Stimulated activated naive B cell treated with anti-CD40 and anti-IgM and Interleukin-4, amounts not matched to agents 10 μg/mL and 1 μg/mL and 100 μg/mL, for 72 hours (primary cell): ENCODE measurements at regions not wholly inside any gene's neighbourhood (a gene's known extent, or its start where the extent isn't known, plus 50 kb on each side); places are given as distances from the start of the nearest gene placed in this dataset.

ENCODE experiments used
- ATAC-seq, 2 donors: fragments of 150-1000 bp; cut with Tn5 transposase; replicated peaks; 2 replicates each; pipeline ENCODE4 v1.10.0; 2021; ENCODE audit warnings: moderate library complexity in 1 of 2
- DNase-seq: peaks from one replicate; pipeline ENCODE4 v3.0.0; 2021
- H3K27ac Mint-ChIP-seq: one replicate; pipeline ENCODE4 v1.8.0; 2022; ENCODE audit warnings: mild to moderate bottlenecking, mixed read lengths
- H3K27me3 Mint-ChIP-seq, 2 donors: one replicate each; pipeline ENCODE4 v1.8.0; 2022; ENCODE audit warnings: mixed read lengths in 2 of 2
- H3K36me3 Mint-ChIP-seq, 2 donors: one replicate each; pipeline ENCODE4 v1.8.0; 2022; ENCODE audit warnings: mixed read lengths in 2 of 2, mild to moderate bottlenecking in 1 of 2
- H3K4me1 Mint-ChIP-seq, 2 donors: one replicate each; pipeline ENCODE4 v1.8.0; 2022; ENCODE audit warnings: mixed read lengths in 2 of 2, mild to moderate bottlenecking in 1 of 2
- H3K4me3 Mint-ChIP-seq, 2 donors: one replicate each; pipeline ENCODE4 v1.8.0; 2022; ENCODE audit warnings: mild to moderate bottlenecking in 2 of 2, mixed read lengths in 2 of 2, moderate library complexity in 1 of 2
- H3K9me3 Mint-ChIP-seq, 2 donors: one replicate each; pipeline ENCODE4 v1.8.0; 2022; ENCODE audit warnings: mixed read lengths in 2 of 2, mild to moderate bottlenecking in 1 of 2

DNA sequence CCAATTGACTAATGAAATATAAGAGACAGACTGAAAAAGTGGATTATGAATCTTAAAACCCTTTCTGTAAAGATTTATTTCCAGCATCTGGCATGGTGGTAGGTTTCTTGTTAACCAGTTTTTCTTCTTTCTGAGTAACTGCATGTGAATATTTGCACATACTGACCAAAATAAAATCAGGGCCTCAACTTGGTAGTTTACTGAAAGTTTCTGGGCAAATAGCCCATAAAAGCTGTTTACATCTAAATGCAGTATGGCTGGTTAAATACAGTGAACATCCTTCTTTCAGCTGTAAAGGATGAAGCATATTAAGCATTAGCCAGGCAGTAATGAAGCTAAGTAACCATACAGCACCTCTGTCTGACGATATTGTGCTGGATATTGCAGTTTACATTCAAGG, 83.6 kb upstream of the EYS start:
- no peak overlapping the region for H3K27ac Mint-ChIP-seq
- no peak overlapping the region for H3K4me3 Mint-ChIP-seq
- H3K4me1 Mint-ChIP-seq: no peaks in the 10 kb centered on the region
- H3K9me3 Mint-ChIP-seq: peaks cover 3 to 6% of the 10 kb centered on the region in 2 donors
- ATAC-seq (no peak), DNase-seq (no peak)
- no peaks in the 10 kb centered on the region for H3K27me3 Mint-ChIP-seq
- no peaks in the 10 kb centered on the region for H3K36me3 Mint-ChIP-seq

DNA sequence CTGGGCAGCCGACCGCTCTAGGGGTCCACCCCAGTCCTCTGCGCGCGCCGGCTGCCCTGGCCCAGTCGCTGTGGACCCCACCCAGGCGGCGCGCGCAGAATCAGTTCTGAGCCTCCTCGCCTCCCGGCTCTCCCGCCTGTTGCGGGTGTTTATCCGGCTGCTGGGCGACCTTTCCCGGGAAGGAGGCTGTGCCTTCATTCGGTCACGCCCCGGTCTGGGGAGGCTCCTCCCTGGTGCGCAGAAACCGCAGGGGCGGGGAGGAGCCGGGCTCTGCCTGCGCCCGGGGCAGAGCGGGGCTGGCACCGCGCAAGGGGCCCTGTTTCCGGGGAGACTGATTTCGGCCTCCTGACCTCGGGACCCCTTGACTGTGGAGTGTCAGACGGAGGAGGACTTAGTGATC, 80.8 kb upstream of the EYS start:
- H3K4me1 Mint-ChIP-seq: no peaks in the 10 kb centered on the region
- H3K27ac Mint-ChIP-seq: no peak overlapping the region
- H3K36me3 Mint-ChIP-seq: no peaks in the 10 kb centered on the region
- DNase-seq (no peak), ATAC-seq (no peak)
- H3K27me3 Mint-ChIP-seq: no peaks in the 10 kb centered on the region
- H3K9me3 Mint-ChIP-seq: peaks cover 2 to 8% of the 10 kb centered on the region in 2 donors
- H3K4me3 Mint-ChIP-seq: no peak overlapping the region

DNA sequence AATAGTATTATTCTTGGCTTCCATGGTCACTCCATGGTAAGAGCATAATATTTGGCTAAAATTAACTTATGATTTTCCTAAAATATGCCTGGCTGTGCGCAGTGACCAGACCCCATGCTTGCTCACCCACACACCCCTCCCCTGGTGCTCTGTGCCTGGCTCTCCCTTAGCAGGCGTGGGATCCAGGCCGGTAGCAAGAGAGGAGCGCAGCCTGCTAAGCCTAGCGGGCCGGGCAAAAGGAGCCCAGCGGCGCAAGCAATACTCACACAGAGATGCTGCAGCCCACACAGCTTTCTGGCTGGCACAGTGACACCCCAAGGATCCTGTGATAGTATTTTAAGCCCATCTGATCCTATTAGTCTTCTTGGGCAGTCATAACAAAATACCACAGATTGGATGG, 79.8 kb upstream of the EYS start:
- Mint-ChIP-seq H3K27me3 (no peaks in the 10 kb centered on the region), H3K4me1 (no peaks in the 10 kb centered on the region), H3K4me3 (no peak overlapping the region), H3K36me3 (no peaks in the 10 kb centered on the region), H3K9me3 (peaks cover 2 to 11% of the 10 kb centered on the region in 2 donors), H3K27ac (no peak overlapping the region)
- DNase-seq (no peak), ATAC-seq (no peak)

DNA sequence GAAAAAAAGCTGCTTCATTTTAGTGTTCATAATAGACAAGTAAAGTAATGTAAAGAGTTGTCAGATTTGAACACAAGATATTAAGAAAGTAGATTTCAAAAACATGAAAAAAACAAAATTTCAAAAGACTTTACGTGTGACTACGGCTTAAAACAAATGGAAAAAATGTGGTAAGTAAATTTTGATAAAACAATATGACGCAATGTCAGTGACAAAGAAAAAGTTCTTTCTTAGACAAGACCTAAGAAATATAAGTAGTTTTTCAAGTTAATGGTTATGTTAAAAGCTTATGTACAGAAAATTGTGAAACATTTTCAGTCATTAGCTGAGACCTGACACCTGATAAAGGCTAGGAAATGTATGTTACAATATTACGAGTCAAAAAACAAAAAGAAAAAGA, 73.7 kb upstream of the EYS start:
- no peaks in the 10 kb centered on the region for H3K4me1 Mint-ChIP-seq
- H3K36me3 Mint-ChIP-seq: no peaks in the 10 kb centered on the region
- no peak for ATAC-seq

DNA sequence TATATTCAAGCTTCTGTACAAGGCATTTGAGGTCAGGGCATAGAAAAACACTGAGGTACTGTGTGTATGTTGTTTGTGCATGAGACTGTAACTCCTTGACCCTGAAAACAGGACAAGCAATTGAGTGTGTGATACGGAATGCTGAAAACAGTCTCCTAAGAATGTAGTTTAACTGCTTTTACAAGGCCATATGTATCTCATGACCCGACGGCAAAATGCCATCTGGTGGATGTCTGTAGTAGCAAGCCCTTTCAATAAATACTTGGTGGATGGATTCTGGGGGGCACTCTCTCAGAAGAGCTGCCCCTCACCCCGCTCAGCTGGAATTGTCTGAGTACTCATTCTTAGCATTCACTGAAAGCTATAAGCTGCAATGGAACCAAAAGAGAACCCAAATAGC, 69.3 kb upstream of the EYS start:
- peaks cover 4 to 20% of the 10 kb centered on the region in 2 donors for H3K9me3 Mint-ChIP-seq
- H3K27me3 Mint-ChIP-seq: no peaks in the 10 kb centered on the region
- DNase-seq: no peak
- no peaks in the 10 kb centered on the region for H3K4me1 Mint-ChIP-seq
- H3K36me3 Mint-ChIP-seq: no peaks in the 10 kb centered on the region
- no peak overlapping the region for H3K27ac Mint-ChIP-seq
- ATAC-seq: no peak
- no peak overlapping the region for H3K4me3 Mint-ChIP-seq

More for the DNA sequence above, 73.7 kb upstream of the EYS start:
- DNase-seq: no peak
- Mint-ChIP-seq H3K27ac (no peak overlapping the region), H3K27me3 (no peaks in the 10 kb centered on the region), H3K4me3 (no peak overlapping the region), H3K9me3 (peaks cover 8 to 11% of the 10 kb centered on the region in 2 donors)

DNA sequence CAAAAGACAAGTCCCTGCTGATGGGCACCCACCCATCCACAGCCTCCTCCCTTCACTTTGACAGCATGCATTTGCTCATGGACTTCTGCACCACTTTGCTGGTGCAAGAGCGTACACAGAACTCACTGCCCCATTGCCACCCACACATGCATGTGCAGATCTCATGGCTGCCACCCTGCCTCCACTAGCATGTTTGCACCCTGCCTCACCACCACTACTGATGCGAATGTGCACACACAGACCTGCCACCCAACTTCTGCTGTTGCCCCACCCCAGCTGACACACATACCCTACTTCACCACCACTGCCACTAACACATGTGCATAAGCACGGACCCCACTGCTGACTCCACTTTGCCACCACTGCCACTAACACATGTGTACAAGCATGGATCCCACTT, 64.9 kb upstream of the EYS start:
- H3K27me3 Mint-ChIP-seq: no peaks in the 10 kb centered on the region
- peaks cover 4 to 16% of the 10 kb centered on the region in 2 donors for H3K9me3 Mint-ChIP-seq
- H3K27ac Mint-ChIP-seq: no peak overlapping the region
- H3K4me1 Mint-ChIP-seq: no peaks in the 10 kb centered on the region
- DNase-seq (no peak), ATAC-seq (no peak)
- no peaks in the 10 kb centered on the region for H3K36me3 Mint-ChIP-seq
- H3K4me3 Mint-ChIP-seq: no peak overlapping the region

DNA sequence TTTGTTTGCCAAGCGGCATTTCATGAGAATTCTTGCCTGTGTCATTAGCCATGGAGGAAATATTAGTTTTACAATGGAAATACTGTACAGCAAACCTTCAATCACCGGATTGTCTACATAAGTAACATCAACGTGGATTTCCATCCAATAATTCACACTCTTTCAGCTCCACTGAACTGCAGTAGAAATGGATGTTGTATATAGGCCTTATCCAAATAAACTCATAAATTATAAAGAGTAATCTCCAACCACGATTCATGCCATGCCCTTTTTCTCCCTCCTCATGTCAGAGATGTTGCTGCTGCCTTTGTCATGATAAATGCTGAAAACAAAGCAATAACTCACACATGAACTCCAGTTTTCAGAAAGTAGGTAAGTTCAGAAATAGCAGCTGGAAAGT, 54.9 kb upstream of the EYS start:
- H3K4me1 Mint-ChIP-seq: no peaks in the 10 kb centered on the region
- peaks cover 0 to 9% of the 10 kb centered on the region in 2 donors for H3K9me3 Mint-ChIP-seq
- H3K36me3 Mint-ChIP-seq: no peaks in the 10 kb centered on the region
- ATAC-seq: no peak
- no peak overlapping the region for H3K4me3 Mint-ChIP-seq
- DNase-seq: no peak
- no peak overlapping the region for H3K27ac Mint-ChIP-seq
- no peaks in the 10 kb centered on the region for H3K27me3 Mint-ChIP-seq

DNA sequence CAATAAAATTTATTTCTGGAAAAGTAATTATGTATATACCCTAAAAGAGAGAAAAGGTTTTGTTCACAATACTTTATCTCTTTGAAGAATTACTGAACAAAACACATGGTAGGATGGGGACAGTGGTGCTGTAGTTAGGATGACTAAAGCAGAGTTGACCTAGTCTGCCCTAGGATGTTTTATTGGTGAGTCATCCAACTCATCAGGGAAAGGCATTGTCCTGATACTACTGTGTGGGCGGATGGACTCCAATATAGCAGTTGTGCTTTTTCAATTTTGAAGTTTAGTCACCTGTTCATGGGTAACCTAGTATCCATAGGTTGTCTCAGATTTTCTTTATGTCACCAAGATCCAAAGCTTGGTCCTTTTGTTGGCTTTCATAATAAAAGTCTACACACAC, 53.3 kb upstream of the EYS start:
- H3K36me3 Mint-ChIP-seq: no peaks in the 10 kb centered on the region
- peaks cover 0 to 9% of the 10 kb centered on the region in 2 donors for H3K9me3 Mint-ChIP-seq
- no peak overlapping the region for H3K27ac Mint-ChIP-seq
- no peak overlapping the region for H3K4me3 Mint-ChIP-seq
- DNase-seq (no peak), ATAC-seq (no peak)
- H3K4me1 Mint-ChIP-seq: no peaks in the 10 kb centered on the region
- H3K27me3 Mint-ChIP-seq: no peaks in the 10 kb centered on the region
